Activated CD4-positive, alpha-beta memory T cell treated with anti-CD3 and anti-CD28 coated beads for 36 hours (primary cell): ENCODE measurements at regions not wholly inside any gene's neighbourhood (a gene's known extent, or its start where the extent isn't known, plus 50 kb on each side); places are given as distances from the start of the nearest gene placed in this dataset.

Experiments
- CTCF ChIA-PET: fragments of 350-600 bp; sonication (Branson Sonifier 250); formaldehyde crosslinking; loops from one replicate; lab custom pipeline; 2021; ENCODE audit warnings: antibody characterized with exemption, inconsistent platforms; lab: Charles Lee
- POLR2A ChIA-PET: fragments of 350-600 bp; sonication (Branson Sonifier 250); formaldehyde crosslinking; loops from one replicate; lab custom pipeline; 2021; ENCODE audit warnings: antibody characterized with exemption; lab: Charles Lee
- DNase-seq: peaks from one replicate; pipeline ENCODE4 v3.0.0-alpha.2; 2020
- H3K27ac Mint-ChIP-seq: one replicate; pipeline ENCODE4 v1.8.0; 2021; ENCODE audit warnings: mixed read lengths
- H3K27me3 Mint-ChIP-seq: one replicate; pipeline ENCODE4 v1.8.0; 2021; ENCODE audit warnings: mixed read lengths
- H3K36me3 Mint-ChIP-seq: one replicate; pipeline ENCODE4 v1.8.0; 2021; ENCODE audit warnings: mixed read lengths
- H3K4me1 Mint-ChIP-seq: one replicate; pipeline ENCODE4 v1.8.0; 2021; ENCODE audit warnings: low read depth, mixed read lengths
- H3K4me3 Mint-ChIP-seq: one replicate; pipeline ENCODE4 v1.8.0; 2021; ENCODE audit warnings: mild to moderate bottlenecking, mixed read lengths
- H3K9me3 Mint-ChIP-seq: one replicate; pipeline ENCODE4 v1.8.0; 2021; ENCODE audit warnings: mixed read lengths
- intact Hi-C: fragments of 100-400 bp; cut with micrococcal nuclease; formaldehyde crosslinking; loops from one replicate; pipeline ENCODE4 v1.15.1; 2023

DNA sequence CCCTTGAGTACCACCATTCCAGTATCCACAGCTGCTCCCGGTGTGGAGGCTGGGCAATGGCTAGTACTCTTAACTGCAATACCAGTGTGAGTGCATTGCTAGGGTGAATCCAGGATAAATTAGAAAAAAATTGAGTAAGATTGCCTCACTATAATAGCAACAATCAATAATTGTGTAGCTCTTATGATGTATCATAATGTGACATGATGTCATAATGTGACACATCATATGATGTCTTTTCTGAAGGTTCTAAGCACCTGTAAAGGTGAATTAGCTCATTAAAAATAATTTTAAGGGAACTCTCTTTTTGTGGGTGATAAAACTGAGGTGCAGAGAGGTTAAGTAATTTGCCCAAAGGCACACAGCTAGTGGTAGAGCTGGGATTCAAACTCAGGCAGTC is 424.4 kb downstream of the HLX start:
- Mint-ChIP-seq H3K27me3 (peaks cover 12% of the 10 kb centered on the region), H3K27ac (no peak overlapping the region), H3K4me1 (no peaks in the 10 kb centered on the region), H3K9me3 (no peaks in the 10 kb centered on the region), H3K4me3 (no peak overlapping the region), H3K36me3 (no peaks in the 10 kb centered on the region)
- DNase-seq = no peak
- ChIA-PET POLR2A (no interaction called here), CTCF (interaction anchor here (0.7 kb wide), 1 partner anchor 128 kb away, joined by 3 read pairs; no protein-coding TSS in a partner anchor)
- intact Hi-C loops = no loop called here

DNA sequence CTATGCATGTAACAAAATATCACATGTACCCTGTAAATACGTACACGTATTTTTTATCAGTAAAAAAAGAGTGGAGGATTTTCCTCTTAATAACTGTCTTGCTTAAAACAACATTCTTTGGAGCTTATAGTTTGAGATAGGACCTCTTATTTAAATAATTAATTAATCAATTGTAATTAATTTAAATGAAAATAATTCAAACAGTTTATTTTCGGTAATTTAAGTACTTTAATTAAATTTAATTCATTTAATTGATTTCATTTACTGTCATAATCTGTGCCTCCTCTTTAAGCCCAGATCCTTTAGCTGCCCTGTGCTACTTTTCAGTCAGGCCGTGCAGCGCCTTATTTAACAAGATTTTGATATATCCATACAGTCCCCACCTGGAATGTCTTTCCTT is 427.0 kb downstream of the HLX start:
- Mint-ChIP-seq H3K27ac (no peak overlapping the region), H3K4me1 (no peaks in the 10 kb centered on the region), H3K4me3 (no peak overlapping the region), H3K36me3 (no peaks in the 10 kb centered on the region), H3K27me3 (peaks cover 7% of the 10 kb centered on the region), H3K9me3 (peaks cover 5% of the 10 kb centered on the region)
- ChIA-PET CTCF (no interaction called here), POLR2A (no interaction called here)
- no peak for DNase-seq
- intact Hi-C loops = no loop called here

DNA sequence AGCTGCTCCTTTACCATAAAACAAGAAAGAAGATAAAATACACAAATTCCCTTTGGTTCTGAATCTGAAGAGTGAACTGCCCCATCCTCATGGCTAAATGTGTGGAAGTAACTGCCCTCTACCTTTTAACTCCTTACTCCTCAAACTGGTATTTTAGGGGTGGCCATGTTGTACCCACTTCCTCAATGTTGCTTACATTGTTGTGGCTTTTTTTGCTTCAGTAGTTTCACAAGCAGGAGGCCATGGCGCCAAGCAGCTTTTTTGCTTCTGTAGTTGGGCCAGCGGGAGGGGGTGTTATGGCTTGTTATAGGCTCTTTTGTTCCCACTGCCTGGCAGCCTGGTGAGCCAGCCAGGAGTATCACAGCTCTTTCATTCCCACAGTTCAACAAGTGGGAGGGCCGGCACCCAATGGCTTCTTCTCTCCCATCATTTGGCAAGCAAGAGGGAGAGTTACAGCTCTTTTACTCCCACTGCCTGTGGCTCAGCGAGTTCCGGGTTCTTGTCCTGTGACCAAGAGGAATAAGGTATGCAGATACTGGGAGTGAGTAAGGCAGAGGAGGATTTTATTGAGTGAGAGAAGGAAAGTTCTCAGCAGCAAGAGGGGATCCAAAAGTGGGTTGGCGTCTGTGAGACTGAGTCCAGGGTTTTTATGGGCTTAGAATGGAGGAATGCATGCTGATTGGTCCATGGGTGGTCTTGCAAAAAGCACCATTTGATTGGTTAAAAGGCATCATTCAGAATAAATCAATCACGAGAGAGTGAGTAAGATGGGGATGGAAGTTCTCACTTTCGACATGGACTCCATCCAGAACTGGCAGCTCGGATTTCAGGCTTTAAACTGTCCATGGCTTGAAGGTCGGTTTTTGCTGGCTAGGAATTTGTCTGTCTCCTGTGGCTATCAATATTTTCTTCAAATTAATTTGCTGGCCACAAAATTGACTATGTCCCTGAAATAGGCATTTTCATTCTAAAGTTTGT is 429.6 kb downstream of the HLX start:
- H3K4me3 Mint-ChIP-seq = no peak overlapping the region
- intact Hi-C loops = no loop called here
- ChIA-PET CTCF (interaction anchor here (1.2 kb wide), 1 partner anchor 106 kb away, joined by 5 read pairs; no protein-coding TSS in a partner anchor), POLR2A (no interaction called here)
- peaks cover 5% of the 10 kb centered on the region for H3K9me3 Mint-ChIP-seq
- H3K27ac Mint-ChIP-seq = no peak overlapping the region
- peaks cover 5% of the 10 kb centered on the region for H3K27me3 Mint-ChIP-seq
- no peaks in the 10 kb centered on the region for H3K4me1 Mint-ChIP-seq
- DNase-seq = no peak
- no peaks in the 10 kb centered on the region for H3K36me3 Mint-ChIP-seq

- ChIA-PET CTCF (no interaction called here), POLR2A (no interaction called here)
- Mint-ChIP-seq H3K9me3 (peaks cover 5% of the 10 kb centered on the region), H3K4me3 (no peak overlapping the region), H3K4me1 (no peaks in the 10 kb centered on the region), H3K36me3 (no peaks in the 10 kb centered on the region), H3K27ac (no peak overlapping the region), H3K27me3 (peaks cover 5% of the 10 kb centered on the region)
- intact Hi-C loops = no loop called here
- no peak for DNase-seq
These were observed 430.5 kb downstream of the HLX start for GRCh38 chr1:221309723-221310122.

GRCh38 chr1:221310180-221310579 is 430.9 kb downstream of the HLX start:
- Mint-ChIP-seq H3K27me3 (peaks cover 8% of the 10 kb centered on the region), H3K4me1 (no peaks in the 10 kb centered on the region), H3K36me3 (no peaks in the 10 kb centered on the region), H3K4me3 (no peak overlapping the region), H3K9me3 (peaks cover 5% of the 10 kb centered on the region), H3K27ac (no peak overlapping the region)
- intact Hi-C loops = no loop called here
- CTCF ChIA-PET = no interaction called here
- DNase-seq = no peak
- POLR2A ChIA-PET = no interaction called here

DNA sequence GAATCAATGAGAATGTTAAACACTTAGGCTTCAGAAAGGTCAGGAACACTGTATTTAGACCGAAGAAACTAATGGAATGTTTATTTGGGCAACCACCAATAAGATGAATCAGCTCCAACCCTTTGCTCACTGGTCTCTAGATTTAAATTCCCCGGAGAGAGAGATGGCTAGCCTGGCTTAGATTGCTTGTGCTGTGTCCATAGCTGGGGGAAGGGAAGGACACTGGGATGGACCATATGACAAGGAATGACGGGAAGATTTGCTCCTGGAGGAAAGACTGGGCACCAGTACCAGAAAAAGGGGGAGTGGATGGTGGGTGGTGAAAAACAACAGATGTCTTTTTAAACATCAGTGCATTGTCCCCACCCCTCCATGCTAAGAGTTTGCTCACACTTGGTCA is 426.6 kb downstream of the DUSP10 start:
- H3K9me3 Mint-ChIP-seq = no peaks in the 10 kb centered on the region
- no peaks in the 10 kb centered on the region for H3K4me1 Mint-ChIP-seq
- ChIA-PET POLR2A (no interaction called here), CTCF (no interaction called here)
- H3K4me3 Mint-ChIP-seq = no peak overlapping the region
- no peaks in the 10 kb centered on the region for H3K36me3 Mint-ChIP-seq
- H3K27me3 Mint-ChIP-seq = peaks cover 6% of the 10 kb centered on the region
- DNase-seq = no peak
- intact Hi-C loops = no loop called here
- no peak overlapping the region for H3K27ac Mint-ChIP-seq

GRCh38 chr1:221316491-221317056 is 425.3 kb downstream of the DUSP10 start:
- CTCF ChIA-PET = no interaction called here
- POLR2A ChIA-PET = no interaction called here
- H3K27ac Mint-ChIP-seq = no peak overlapping the region
- no peaks in the 10 kb centered on the region for H3K4me1 Mint-ChIP-seq
- intact Hi-C loops = no loop called here
- no peaks in the 10 kb centered on the region for H3K36me3 Mint-ChIP-seq
- H3K27me3 Mint-ChIP-seq = peaks cover 6% of the 10 kb centered on the region
- no peak overlapping the region for H3K4me3 Mint-ChIP-seq
- H3K9me3 Mint-ChIP-seq = no peaks in the 10 kb centered on the region
- DNase-seq = no peak

DNA sequence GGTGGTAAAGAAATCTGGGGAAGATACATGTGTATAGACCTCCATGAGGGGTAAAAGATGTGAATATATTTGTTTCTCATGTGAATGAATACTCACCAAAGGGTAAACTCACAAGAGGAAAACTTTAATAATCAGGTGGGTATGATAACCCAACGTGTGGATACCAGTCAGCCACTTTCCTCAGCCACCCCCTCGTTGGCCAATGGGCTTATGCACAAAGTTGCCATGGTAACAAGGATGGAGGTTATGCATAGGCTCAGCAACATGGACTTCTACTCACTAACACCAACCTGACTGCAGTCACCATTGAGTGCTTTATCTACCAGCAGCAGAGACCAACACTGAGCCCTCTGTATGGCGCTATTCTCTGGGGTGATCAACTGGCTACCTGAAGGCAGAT is 424.4 kb downstream of the DUSP10 start:
- DNase-seq = no peak
- no peaks in the 10 kb centered on the region for H3K4me1 Mint-ChIP-seq
- H3K27ac Mint-ChIP-seq = no peak overlapping the region
- intact Hi-C loops = no loop called here
- H3K4me3 Mint-ChIP-seq = no peak overlapping the region
- no peaks in the 10 kb centered on the region for H3K9me3 Mint-ChIP-seq
- peaks cover 9% of the 10 kb centered on the region for H3K27me3 Mint-ChIP-seq
- ChIA-PET CTCF (no interaction called here), POLR2A (no interaction called here)
- no peaks in the 10 kb centered on the region for H3K36me3 Mint-ChIP-seq

GRCh38 chr1:221327954-221328353 is 413.9 kb downstream of the DUSP10 start:
- ChIA-PET POLR2A (no interaction called here), CTCF (no interaction called here)
- no peak for DNase-seq
- Mint-ChIP-seq H3K27me3 (peaks cover 2% of the 10 kb centered on the region), H3K4me1 (no peaks in the 10 kb centered on the region), H3K27ac (no peak overlapping the region), H3K36me3 (no peaks in the 10 kb centered on the region), H3K4me3 (no peak overlapping the region), H3K9me3 (peaks cover 14% of the 10 kb centered on the region)
- intact Hi-C loops = no loop called here

GRCh38 chr1:221328371-221328770 is 413.5 kb downstream of the DUSP10 start:
- Mint-ChIP-seq H3K4me1 (no peaks in the 10 kb centered on the region), H3K27ac (no peak overlapping the region), H3K36me3 (no peaks in the 10 kb centered on the region), H3K4me3 (no peak overlapping the region), H3K9me3 (peaks cover 14% of the 10 kb centered on the region), H3K27me3 (no peaks in the 10 kb centered on the region)
- ChIA-PET POLR2A (no interaction called here), CTCF (no interaction called here)
- intact Hi-C loops = no loop called here
- no peak for DNase-seq

DNA sequence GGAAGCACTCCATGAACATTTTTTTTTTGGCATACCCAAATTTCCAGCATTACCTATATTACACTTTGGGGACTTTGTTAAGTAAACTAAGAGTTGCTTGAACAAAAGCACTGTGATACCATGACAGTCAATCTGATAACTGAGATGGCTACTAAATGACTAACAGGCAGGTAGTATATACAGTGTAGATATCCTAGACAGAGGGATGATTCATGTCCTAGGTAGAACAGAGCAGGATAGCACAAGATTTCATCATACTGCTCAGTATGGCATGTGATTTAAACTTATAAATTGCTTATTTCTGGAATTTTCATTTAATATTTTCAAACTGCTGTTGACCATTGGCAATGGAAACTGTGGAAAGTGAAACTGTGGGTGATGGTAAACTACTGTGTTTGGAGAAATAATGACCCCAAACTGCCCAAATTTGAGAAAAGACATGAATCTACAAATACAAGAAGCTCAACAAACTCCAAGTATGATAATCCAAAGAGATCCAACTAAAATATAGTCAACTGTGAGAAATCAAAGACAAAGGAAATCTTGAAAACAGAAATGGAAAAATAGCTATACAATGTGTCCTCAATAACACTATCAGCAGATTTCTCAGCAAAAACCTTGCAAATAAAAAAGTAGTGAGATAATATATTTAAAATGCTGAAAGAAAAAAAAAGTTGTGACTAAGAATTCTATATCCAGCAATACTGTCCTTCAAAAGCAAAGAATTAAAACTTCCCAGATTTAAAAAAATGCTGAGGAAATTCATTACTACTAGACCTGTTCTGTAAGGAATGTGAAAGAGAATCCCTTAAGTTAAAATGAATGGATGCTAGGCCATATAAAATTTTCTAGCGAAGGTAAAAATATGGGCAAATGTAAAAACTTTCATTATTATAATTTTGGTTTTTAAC is 410.4 kb downstream of the DUSP10 start:
- Mint-ChIP-seq H3K4me1 (no peaks in the 10 kb centered on the region), H3K4me3 (no peak overlapping the region), H3K36me3 (no peaks in the 10 kb centered on the region), H3K9me3 (peaks cover 14% of the 10 kb centered on the region), H3K27me3 (peaks cover 3% of the 10 kb centered on the region), H3K27ac (no peak overlapping the region)
- no peak for DNase-seq
- intact Hi-C loops = no loop called here
- ChIA-PET CTCF (no interaction called here), POLR2A (no interaction called here)

- Mint-ChIP-seq H3K4me3 (no peak overlapping the region), H3K36me3 (no peaks in the 10 kb centered on the region), H3K27ac (no peak overlapping the region), H3K9me3 (peaks cover 14% of the 10 kb centered on the region), H3K4me1 (no peaks in the 10 kb centered on the region), H3K27me3 (peaks cover 5% of the 10 kb centered on the region)
- ChIA-PET CTCF (no interaction called here), POLR2A (no interaction called here)
- intact Hi-C loops = no loop called here
- DNase-seq = no peak
These were observed 407.8 kb downstream of the DUSP10 start for GRCh38 chr1:221334062-221334461.
